Upper lobe of left lung (tissue), 4 donors: ENCODE measurements at regions not wholly inside any gene's neighbourhood (a gene's known extent, or its start where the extent isn't known, plus 50 kb on each side); places are given as distances from the start of the nearest gene placed in this dataset.

Experiments used
- CTCF ChIP-seq, 6 experiments: fragments of 450-650 bp in 4 of 6; fragments of 200-600 bp in 2 of 6; sonication (generic) in 2 of 6; IDR thresholded peaks; one replicate each; pipeline ENCODE4 v1.5.1; 2016 to 2019; ENCODE audit warnings: antibody characterized with exemption in 6 of 6
- EP300 ChIP-seq, 4 donors: sonication (generic); formaldehyde crosslinking; IDR thresholded peaks; one replicate each; pipeline ENCODE4 v1.5.1; 2017; ENCODE audit warnings: antibody characterized with exemption in 4 of 4, control low read depth in 2 of 4
- POLR2AphosphoS5 ChIP-seq, 2 donors: sonication (generic); formaldehyde crosslinking; IDR thresholded peaks; one replicate each; pipeline ENCODE4 v1.5.1; 2017; ENCODE audit warnings: antibody characterized with exemption in 2 of 2

GRCh38 chr12:28698553-28698952, 450.5 kb upstream of the FAR2 start:
- TF ChIP-seq POLR2AphosphoS5 (IDR thresholded peaks at IDR 0.05) (no peak), EP300 (IDR thresholded peaks at IDR 0.05) (no peak), CTCF (IDR thresholded peaks at IDR 0.05) (no peak)
